ENCODE measurements at regions not wholly inside any gene's neighbourhood (a gene's known extent, or its start where the extent isn't known, plus 50 kb on each side); places are given as distances from the start of the nearest gene placed in this dataset.

GRCh38 chr14:97703006-97703760 lies 906.0 kb downstream of the VRK1 start:
- Histone ChIP-seq H3K4me3 (no peak overlapping the region), H3K27ac (no peak overlapping the region), H3K36me3 (no peaks in the 10 kb centered on the region), H3K9me3 (no peaks in the 10 kb centered on the region), H3K4me1 (no peaks in the 10 kb centered on the region), H3K27me3 (no peaks in the 10 kb centered on the region)
- DNase-seq (ENCODE audit: low spot score in 2 of 2), result no peak
- WGBS, result 79% methylated on average over 12 of the region's 12 CpGs
- no peak for TF ChIP-seq POLR2A (IDR thresholded peaks at IDR 0.05)
- no peak for TF ChIP-seq EP300 (IDR thresholded peaks at IDR 0.05)
- TF ChIP-seq POLR2AphosphoS5 (IDR thresholded peaks at IDR 0.05), result no peak
- no peak for TF ChIP-seq CTCF (IDR thresholded peaks at IDR 0.05)

- WGBS, result 90% methylated on average over 1 of the region's 1 CpG
- Histone ChIP-seq H3K4me1 (no peaks in the 10 kb centered on the region), H3K27ac (no peak overlapping the region), H3K9me3 (no peaks in the 10 kb centered on the region), H3K27me3 (no peaks in the 10 kb centered on the region), H3K36me3 (no peaks in the 10 kb centered on the region), H3K4me3 (no peak overlapping the region)
- no peak for DNase-seq (ENCODE audit: low spot score in 2 of 2)
- TF ChIP-seq POLR2AphosphoS5 (IDR thresholded peaks at IDR 0.05) (no peak), CTCF (IDR thresholded peaks at IDR 0.05) (no peak), POLR2A (IDR thresholded peaks at IDR 0.05) (no peak), EP300 (IDR thresholded peaks at IDR 0.05) (no peak)
Observed at GRCh38 chr14:97704316-97704885, 907.2 kb downstream of the VRK1 start.

GRCh38 chr14:97705107-97705506 lies 907.9 kb downstream of the VRK1 start:
- 45% methylated on average over 2 of the region's 2 CpGs for WGBS
- no peaks in the 10 kb centered on the region for H3K9me3 ChIP-seq
- no peak for DNase-seq (ENCODE audit: low spot score in 2 of 2)

GRCh38 chr14:97705976-97706375 lies 908.8 kb downstream of the VRK1 start:
- no peaks in the 10 kb centered on the region for H3K4me1 ChIP-seq
- no peaks in the 10 kb centered on the region for H3K9me3 ChIP-seq
- H3K36me3 ChIP-seq, result no peaks in the 10 kb centered on the region
- H3K4me3 ChIP-seq, result no peak overlapping the region
- no peak for TF ChIP-seq EP300 (IDR thresholded peaks at IDR 0.05)
- DNase-seq (ENCODE audit: low spot score in 2 of 2), result no peak
- H3K27ac ChIP-seq, result no peak overlapping the region
- no peaks in the 10 kb centered on the region for H3K27me3 ChIP-seq
- WGBS, result 73% methylated on average over 2 of the region's 2 CpGs

More at GRCh38 chr14:97705107-97705506, 907.9 kb downstream of the VRK1 start:
- no peak overlapping the region for H3K4me3 ChIP-seq
- no peaks in the 10 kb centered on the region for H3K36me3 ChIP-seq
- no peak overlapping the region for H3K27ac ChIP-seq
- TF ChIP-seq CTCF (IDR thresholded peaks at IDR 0.05) (no peak), POLR2AphosphoS5 (IDR thresholded peaks at IDR 0.05) (no peak), POLR2A (IDR thresholded peaks at IDR 0.05) (no peak), EP300 (IDR thresholded peaks at IDR 0.05) (no peak)
- no peaks in the 10 kb centered on the region for H3K27me3 ChIP-seq
- no peaks in the 10 kb centered on the region for H3K4me1 ChIP-seq

GRCh38 chr14:97706819-97707218 lies 909.6 kb downstream of the VRK1 start:
- H3K4me3 ChIP-seq, result no peak overlapping the region
- no peaks in the 10 kb centered on the region for H3K36me3 ChIP-seq
- no peak for TF ChIP-seq POLR2A (IDR thresholded peaks at IDR 0.05)
- no peak for TF ChIP-seq CTCF (IDR thresholded peaks at IDR 0.05)
- no peak for TF ChIP-seq EP300 (IDR thresholded peaks at IDR 0.05)
- TF ChIP-seq POLR2AphosphoS5 (IDR thresholded peaks at IDR 0.05), result no peak
- no peak overlapping the region for H3K27ac ChIP-seq
- 71% methylated on average over 2 of the region's 2 CpGs for WGBS
- H3K9me3 ChIP-seq, result no peaks in the 10 kb centered on the region
- no peaks in the 10 kb centered on the region for H3K4me1 ChIP-seq
- no peak for DNase-seq (ENCODE audit: low spot score in 2 of 2)
- no peaks in the 10 kb centered on the region for H3K27me3 ChIP-seq

Measured in suprapubic skin (tissue), 4 donors.